HepG2 (cell line): ENCODE measurements at regions not wholly inside any gene's neighbourhood (a gene's known extent, or its start where the extent isn't known, plus 50 kb on each side); places are given as distances from the start of the nearest gene placed in this dataset.

Source experiments
- ARID2 ChIP-seq: sonication (generic); formaldehyde crosslinking; IDR thresholded peaks from 2 replicates; pipeline ENCODE4 v1.8.1; 2022; ENCODE audit warnings: mild to moderate bottlenecking, missing genetic modification reagents, borderline replicate concordance
- ARNT ChIP-seq: fragments of 450-650 bp; IDR thresholded peaks from 2 replicates; pipeline ENCODE4 v1.6.1; 2017
- CC2D1A ChIP-seq: sonication (generic); formaldehyde crosslinking; IDR thresholded peaks from 2 replicates; pipeline ENCODE4 v1.8.1; 2023; ENCODE audit warnings: mild to moderate bottlenecking, missing genetic modification reagents
- HDAC1 ChIP-seq: sonication (generic); formaldehyde crosslinking; IDR thresholded peaks from 2 replicates; pipeline ENCODE4 v1.5.1; 2020; ENCODE audit warnings: mild to moderate bottlenecking, missing genetic modification reagents
- KMT2B ChIP-seq: IDR thresholded peaks from 2 replicates; pipeline ENCODE4 v1.6.1; 2016; ENCODE audit warnings: missing genetic modification reagents, missing compliant biosample characterization
- NCOR1 ChIP-seq: fragments of 200-600 bp; sonication (generic); IDR thresholded peaks from 2 replicates; pipeline ENCODE4 v1.7.0; 2017; ENCODE audit warnings: antibody characterized with exemption, low read length, borderline replicate concordance
- SATB2 ChIP-seq: sonication (generic); formaldehyde crosslinking; IDR thresholded peaks from 2 replicates; pipeline ENCODE4 v1.5.0; 2020; ENCODE audit warnings: missing genetic modification reagents
- YY1 ChIP-seq: IDR thresholded peaks from 2 replicates; pipeline ENCODE4 v1.6.1; 2011; ENCODE audit warnings: low read length, low read depth, moderate library complexity, mild to moderate bottlenecking; ENCODE audit not compliant: insufficient read depth, insufficient replicate concordance
- ZBTB3 ChIP-seq: sonication (generic); formaldehyde crosslinking; IDR thresholded peaks from 2 replicates; pipeline ENCODE4 v1.4.0; 2020; ENCODE audit warnings: low read depth, mild to moderate bottlenecking, moderate library complexity, missing genetic modification reagents, borderline replicate concordance
- ZBTB46 ChIP-seq: sonication (generic); formaldehyde crosslinking; IDR thresholded peaks from 2 replicates; pipeline ENCODE4 v1.4.0; 2020; ENCODE audit warnings: mild to moderate bottlenecking, missing genetic modification reagents, borderline replicate concordance
- ZBTB8A ChIP-seq: sonication (generic); formaldehyde crosslinking; IDR thresholded peaks from 2 replicates; pipeline ENCODE4 v1.4.0; 2020; ENCODE audit warnings: mild to moderate bottlenecking, low read depth, missing genetic modification reagents, borderline replicate concordance
- ZFP37 ChIP-seq: sonication (generic); formaldehyde crosslinking; IDR thresholded peaks from 2 replicates; pipeline ENCODE4 v1.4.0; 2020; ENCODE audit warnings: missing genetic modification reagents, borderline replicate concordance
- ZNF121 ChIP-seq: sonication (generic); formaldehyde crosslinking; IDR thresholded peaks from 2 replicates; pipeline ENCODE4 v1.5.0; 2020; ENCODE audit warnings: mild to moderate bottlenecking, missing genetic modification reagents
- ZNF224 ChIP-seq: sonication (generic); formaldehyde crosslinking; IDR thresholded peaks from 2 replicates; pipeline ENCODE4 v1.5.0; 2020; ENCODE audit warnings: mild to moderate bottlenecking, missing genetic modification reagents
- ZNF275 ChIP-seq: sonication (generic); formaldehyde crosslinking; IDR thresholded peaks from 2 replicates; pipeline ENCODE4 v1.8.0; 2022; ENCODE audit warnings: missing genetic modification reagents, mild to moderate bottlenecking, inconsistent platforms, borderline replicate concordance
- ZNF432 ChIP-seq: sonication (generic); formaldehyde crosslinking; IDR thresholded peaks from 2 replicates; pipeline ENCODE4 v1.5.0; 2020; ENCODE audit warnings: missing genetic modification reagents, mild to moderate bottlenecking, borderline replicate concordance
- ZNF550 ChIP-seq: sonication (generic); formaldehyde crosslinking; IDR thresholded peaks from 2 replicates; pipeline ENCODE4 v1.4.0; 2020; ENCODE audit warnings: mild to moderate bottlenecking, missing genetic modification reagents, borderline replicate concordance
- ZNF556 ChIP-seq: sonication (generic); formaldehyde crosslinking; IDR thresholded peaks from 2 replicates; pipeline ENCODE4 v1.4.0; 2020; ENCODE audit warnings: mild to moderate bottlenecking, missing genetic modification reagents, borderline replicate concordance
- ZNF557 ChIP-seq: sonication (generic); formaldehyde crosslinking; IDR thresholded peaks from 2 replicates; pipeline ENCODE4 v1.4.0; 2020; ENCODE audit warnings: missing genetic modification reagents
- ZNF607 ChIP-seq: sonication (generic); formaldehyde crosslinking; IDR thresholded peaks from 2 replicates; pipeline ENCODE4 v1.5.1; 2020; ENCODE audit warnings: missing genetic modification reagents, mild to moderate bottlenecking, borderline replicate concordance
- ZNF776 ChIP-seq: sonication (generic); formaldehyde crosslinking; IDR thresholded peaks from 2 replicates; pipeline ENCODE4 v1.4.0; 2020; ENCODE audit warnings: mild to moderate bottlenecking, missing genetic modification reagents
- ZNF792 ChIP-seq: IDR thresholded peaks from 2 replicates; pipeline ENCODE4 v1.6.1; 2016
- TF ChIP-seq, protein P1 (sequence below): IDR thresholded peaks from 2 replicates; pipeline ENCODE4 v1.6.1; 2016; ENCODE audit warnings: low read depth, missing genetic modification reagents, missing compliant biosample characterization

- TF ChIP-seq, protein P1, sequence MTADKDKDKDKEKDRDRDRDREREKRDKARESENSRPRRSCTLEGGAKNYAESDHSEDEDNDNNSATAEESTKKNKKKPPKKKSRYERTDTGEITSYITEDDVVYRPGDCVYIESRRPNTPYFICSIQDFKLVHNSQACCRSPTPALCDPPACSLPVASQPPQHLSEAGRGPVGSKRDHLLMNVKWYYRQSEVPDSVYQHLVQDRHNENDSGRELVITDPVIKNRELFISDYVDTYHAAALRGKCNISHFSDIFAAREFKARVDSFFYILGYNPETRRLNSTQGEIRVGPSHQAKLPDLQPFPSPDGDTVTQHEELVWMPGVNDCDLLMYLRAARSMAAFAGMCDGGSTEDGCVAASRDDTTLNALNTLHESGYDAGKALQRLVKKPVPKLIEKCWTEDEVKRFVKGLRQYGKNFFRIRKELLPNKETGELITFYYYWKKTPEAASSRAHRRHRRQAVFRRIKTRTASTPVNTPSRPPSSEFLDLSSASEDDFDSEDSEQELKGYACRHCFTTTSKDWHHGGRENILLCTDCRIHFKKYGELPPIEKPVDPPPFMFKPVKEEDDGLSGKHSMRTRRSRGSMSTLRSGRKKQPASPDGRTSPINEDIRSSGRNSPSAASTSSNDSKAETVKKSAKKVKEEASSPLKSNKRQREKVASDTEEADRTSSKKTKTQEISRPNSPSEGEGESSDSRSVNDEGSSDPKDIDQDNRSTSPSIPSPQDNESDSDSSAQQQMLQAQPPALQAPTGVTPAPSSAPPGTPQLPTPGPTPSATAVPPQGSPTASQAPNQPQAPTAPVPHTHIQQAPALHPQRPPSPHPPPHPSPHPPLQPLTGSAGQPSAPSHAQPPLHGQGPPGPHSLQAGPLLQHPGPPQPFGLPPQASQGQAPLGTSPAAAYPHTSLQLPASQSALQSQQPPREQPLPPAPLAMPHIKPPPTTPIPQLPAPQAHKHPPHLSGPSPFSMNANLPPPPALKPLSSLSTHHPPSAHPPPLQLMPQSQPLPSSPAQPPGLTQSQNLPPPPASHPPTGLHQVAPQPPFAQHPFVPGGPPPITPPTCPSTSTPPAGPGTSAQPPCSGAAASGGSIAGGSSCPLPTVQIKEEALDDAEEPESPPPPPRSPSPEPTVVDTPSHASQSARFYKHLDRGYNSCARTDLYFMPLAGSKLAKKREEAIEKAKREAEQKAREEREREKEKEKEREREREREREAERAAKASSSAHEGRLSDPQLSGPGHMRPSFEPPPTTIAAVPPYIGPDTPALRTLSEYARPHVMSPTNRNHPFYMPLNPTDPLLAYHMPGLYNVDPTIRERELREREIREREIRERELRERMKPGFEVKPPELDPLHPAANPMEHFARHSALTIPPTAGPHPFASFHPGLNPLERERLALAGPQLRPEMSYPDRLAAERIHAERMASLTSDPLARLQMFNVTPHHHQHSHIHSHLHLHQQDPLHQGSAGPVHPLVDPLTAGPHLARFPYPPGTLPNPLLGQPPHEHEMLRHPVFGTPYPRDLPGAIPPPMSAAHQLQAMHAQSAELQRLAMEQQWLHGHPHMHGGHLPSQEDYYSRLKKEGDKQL (CRISPR knock-in tag): no peak
- TF ChIP-seq ZNF224 (no peak), ZNF792 (peak; percentile 52; the same call in 1 of the 2 replicates), ZNF607 (CRISPR knock-in tag) (no peak), KMT2B (CRISPR knock-in tag) (no peak), NCOR1 (peak; percentile 72), ZBTB8A (CRISPR knock-in tag) (no peak), YY1 (no peak), ZFP37 (CRISPR knock-in tag) (no peak), ZBTB3 (CRISPR knock-in tag) (no peak), CC2D1A (CRISPR knock-in tag) (no peak), ZNF556 (no peak), ZBTB46 (CRISPR knock-in tag) (no peak), ZNF550 (CRISPR knock-in tag) (no peak), ARNT (no peak), SATB2 (CRISPR knock-in tag) (no peak), ZNF432 (no peak), HDAC1 (CRISPR knock-in tag) (peak; percentile 53; the same call in 1 of the 2 replicates), ZNF121 (CRISPR knock-in tag) (peak; percentile 31; the same call in 1 of the 2 replicates), ZNF275 (CRISPR knock-in tag) (no peak), ARID2 (CRISPR knock-in tag) (no peak), ZNF557 (CRISPR knock-in tag) (no peak), ZNF776 (CRISPR knock-in tag) (no peak)
Measured at GRCh38 chr14:50001151-50001998, 108.5 kb downstream of the ARF6 start (continued).
